ENCODE measurements at regions not wholly inside any gene's neighbourhood (a gene's known extent, or its start where the extent isn't known, plus 50 kb on each side); places are given as distances from the start of the nearest gene placed in this dataset.

DNA sequence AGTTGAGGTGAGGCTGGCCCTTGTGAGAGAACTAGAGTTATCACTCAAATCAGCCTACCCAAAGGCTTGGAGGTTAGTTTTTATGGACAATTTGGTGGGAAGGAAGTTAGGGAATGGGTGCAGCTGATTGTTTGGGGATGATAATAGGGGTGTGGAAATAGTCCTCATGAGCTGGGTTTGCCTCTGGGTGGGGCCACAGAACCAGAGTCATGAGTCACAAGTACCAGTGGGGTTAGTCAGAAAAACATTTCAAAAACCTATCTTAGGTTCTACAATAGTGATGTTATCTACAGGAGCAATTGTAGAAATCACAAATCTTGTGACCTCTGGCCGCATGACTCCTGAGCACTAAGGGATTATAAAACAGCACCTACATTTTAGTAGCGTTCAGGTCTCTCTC lies 630.1 kb upstream of the PIK3C3 start:
- TF ChIP-seq, protein P1, sequence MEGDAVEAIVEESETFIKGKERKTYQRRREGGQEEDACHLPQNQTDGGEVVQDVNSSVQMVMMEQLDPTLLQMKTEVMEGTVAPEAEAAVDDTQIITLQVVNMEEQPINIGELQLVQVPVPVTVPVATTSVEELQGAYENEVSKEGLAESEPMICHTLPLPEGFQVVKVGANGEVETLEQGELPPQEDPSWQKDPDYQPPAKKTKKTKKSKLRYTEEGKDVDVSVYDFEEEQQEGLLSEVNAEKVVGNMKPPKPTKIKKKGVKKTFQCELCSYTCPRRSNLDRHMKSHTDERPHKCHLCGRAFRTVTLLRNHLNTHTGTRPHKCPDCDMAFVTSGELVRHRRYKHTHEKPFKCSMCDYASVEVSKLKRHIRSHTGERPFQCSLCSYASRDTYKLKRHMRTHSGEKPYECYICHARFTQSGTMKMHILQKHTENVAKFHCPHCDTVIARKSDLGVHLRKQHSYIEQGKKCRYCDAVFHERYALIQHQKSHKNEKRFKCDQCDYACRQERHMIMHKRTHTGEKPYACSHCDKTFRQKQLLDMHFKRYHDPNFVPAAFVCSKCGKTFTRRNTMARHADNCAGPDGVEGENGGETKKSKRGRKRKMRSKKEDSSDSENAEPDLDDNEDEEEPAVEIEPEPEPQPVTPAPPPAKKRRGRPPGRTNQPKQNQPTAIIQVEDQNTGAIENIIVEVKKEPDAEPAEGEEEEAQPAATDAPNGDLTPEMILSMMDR (IDR thresholded peaks at IDR 0.05; ENCODE audit: low read depth, low read length, poor library complexity, severe bottlenecking), result no peak
- TF ChIP-seq EZH2phosphoT487 (IDR thresholded peaks at IDR 0.05; ENCODE audit: borderline replicate concordance, low read length), result no peak

Data from DOHH2 (cell line).